ENCODE measurements at regions not wholly inside any gene's neighbourhood (a gene's known extent, or its start where the extent isn't known, plus 50 kb on each side); places are given as distances from the start of the nearest gene placed in this dataset.

GRCh38 chr1:5245348-5245747 is 590.9 kb downstream of the AJAP1 start:
- DNase-seq: no peak

DNA sequence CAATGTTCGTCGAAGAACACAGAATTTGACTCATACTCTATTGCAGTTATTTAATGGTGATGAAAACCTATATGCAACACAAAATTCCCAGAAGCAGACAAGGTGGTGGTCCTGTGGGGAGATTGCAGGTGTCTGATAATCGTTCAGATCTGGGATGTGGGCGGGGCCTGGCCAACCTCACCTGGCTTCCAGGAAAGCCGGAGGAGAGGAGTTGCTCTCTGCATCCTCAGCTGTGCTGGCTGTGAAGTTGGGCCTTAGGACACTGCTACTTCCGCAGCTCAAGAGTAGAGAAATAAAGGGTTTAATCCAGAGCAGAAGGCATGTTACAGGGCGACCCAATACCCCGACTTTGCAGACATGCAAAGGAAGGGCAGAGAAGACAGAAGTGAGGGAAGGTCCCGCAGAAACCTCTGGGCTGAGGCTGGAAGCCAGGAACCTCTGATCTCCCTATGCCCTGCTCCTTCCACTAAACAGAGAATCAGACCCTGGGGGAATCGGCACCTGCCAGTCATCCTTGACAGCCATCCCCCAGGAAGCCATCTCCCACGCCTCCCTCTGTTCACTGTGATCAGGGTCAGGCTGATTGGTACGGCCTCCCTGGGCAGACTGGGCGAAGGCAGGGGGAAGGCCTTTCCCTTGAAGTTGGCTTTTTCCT is 590.3 kb downstream of the AJAP1 start:
- no peak for DNase-seq

DNA sequence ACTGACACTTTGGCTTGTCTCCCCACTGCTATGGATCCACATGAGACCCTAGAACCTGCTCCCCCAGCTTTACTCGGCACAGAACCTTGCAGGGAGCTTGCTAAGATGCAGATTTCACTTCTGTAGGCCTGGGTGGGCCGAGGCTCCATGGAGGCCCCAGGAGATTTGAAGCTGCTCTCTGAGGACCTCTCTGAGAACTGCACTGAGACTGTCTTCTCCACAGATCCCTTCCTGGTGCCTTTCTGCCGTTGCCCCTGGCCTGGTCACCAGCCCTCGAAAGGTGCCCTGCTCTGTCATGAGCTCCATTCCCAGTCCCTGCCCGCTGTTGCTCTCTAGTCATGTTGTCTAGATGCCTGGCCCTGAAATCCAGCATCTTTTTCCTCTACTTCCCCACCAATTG is 588.4 kb downstream of the AJAP1 start:
- DNase-seq: no peak

DNA sequence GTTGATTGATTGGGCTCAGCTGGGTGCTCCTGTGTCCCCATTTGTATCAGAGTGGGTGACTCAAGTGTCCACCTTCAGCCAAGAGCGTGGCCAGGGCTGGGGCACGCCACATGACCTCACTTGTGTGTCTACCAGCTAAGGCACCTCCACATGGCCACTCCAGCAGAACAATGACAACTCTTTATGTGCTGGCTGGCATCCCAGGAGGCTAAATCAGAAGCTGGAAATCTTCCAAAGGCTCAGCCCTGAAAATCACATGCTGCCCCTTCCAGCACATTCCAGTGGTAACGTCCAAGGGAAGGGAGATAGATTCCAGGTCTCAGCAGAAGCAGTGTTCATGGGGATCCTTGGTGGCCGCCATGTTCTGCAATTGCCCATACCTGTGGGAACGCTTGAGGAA is 585.5 kb downstream of the AJAP1 start:
- no peak for DNase-seq

DNA sequence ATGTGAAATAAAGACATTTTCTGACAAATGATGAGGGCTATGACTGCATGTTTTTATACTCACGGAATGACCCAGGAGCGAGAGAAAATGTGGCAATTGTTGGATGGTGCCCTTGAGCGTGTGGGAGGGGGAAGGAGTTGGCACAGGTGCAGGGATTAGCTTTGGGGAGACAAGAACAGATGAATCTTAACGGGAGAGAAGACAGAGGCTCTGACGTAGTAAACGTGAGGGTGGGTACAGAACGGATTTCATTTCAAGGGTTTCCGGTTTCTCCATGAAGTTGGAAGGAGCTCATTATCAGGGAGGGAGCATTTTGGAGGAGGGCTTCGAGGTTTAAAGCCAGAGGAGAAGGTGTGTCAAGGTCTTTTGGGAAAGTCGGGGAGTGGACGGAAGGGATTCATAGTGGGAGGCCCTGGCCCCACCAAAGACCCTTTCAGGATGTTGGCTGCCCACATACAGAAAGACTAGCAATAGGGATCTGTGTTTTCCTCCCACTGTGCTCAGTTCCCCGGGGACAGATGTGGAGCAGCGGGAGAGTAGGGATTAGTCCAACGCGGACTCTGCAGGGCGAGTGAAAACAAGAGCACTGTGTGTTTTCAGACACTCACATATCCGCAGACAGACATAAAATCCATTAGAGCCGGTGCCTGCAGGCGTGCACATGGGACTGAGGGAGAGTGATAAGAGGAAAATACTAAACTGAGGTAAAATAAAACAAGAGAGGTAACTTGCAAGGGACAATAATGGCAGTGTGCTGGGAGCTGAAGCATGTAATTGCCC is 584.1 kb downstream of the AJAP1 start:
- DNase-seq: no peak

DNA sequence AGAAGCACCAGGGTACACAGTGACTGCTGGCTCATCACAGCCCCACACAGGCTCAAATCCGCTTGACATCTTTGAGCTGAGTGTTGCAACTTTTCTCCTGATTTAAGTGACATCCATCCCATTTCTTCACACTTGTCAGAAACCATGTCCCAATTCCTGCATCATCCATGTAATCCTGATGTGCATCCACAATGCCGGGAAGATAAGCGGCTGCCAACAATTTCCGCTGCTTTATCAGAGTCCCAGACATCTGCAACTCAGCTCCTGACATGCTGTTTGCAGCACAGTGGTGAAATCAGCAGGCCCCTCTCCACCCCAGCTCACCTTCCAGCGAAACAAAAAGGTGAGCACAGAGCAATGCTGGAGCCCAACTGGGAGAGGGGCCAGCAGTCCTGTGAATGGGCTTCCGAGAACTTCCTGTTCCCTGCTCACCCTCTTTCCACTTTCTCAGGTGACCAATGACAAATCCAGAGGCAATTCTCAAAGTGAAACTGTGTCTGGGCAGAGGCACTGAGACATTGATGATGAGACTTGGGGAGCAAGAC is 581.0 kb downstream of the AJAP1 start:
- DNase-seq: no peak

DNA sequence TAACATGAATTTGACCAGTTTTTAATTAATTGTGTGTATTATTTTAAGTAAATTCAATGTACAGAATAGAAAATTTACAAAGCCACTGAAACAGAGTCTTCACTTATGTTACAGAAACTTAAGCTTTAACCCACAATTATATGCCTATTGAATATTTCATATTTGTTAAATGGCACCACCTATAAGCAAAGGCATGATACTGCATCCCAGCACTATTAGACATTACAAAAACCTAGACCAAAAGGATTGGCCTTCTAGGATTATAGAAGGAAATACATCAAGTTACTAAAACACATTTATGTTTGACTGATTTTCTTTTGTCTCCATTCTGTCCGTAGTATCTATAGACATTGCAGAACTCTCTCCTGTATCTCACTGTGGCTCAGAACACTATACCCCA is 578.1 kb downstream of the AJAP1 start:
- DNase-seq: no peak

DNA sequence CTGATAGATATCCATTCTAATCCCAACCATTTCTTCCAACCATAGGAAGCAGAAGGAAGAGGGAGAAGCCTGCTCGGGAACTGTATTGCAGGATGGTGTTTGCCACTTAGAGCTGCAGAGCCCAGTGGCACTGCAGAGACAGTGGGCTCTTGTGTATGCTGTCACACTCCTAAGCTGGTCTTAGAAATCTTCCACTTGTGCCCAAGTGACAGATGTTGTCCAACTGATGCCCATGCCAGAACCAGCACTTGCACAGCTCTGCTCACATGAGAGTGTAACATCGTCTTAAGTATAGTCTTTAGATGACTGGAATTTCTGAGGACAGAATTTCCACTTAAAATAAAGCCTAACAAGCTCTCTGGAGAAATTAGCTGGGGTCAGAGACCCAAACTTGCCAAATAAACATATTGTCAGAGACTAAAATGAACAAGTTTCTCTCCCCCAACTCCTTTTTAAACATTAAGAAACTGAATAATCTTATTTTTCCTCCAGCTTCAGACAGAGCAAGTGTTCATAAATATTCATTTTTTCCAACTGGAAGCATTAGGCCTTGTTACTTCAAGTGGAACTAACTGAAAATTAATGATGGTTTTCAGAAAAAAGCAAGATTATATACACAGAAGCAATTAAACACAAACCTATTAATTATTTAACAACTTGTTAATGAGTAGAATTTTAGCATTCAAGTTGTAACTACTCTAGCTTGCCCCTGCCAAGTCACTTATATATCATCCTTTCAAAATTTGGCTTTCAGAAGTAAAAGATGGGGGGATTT is 577.3 kb downstream of the AJAP1 start:
- no peak for DNase-seq

DNA sequence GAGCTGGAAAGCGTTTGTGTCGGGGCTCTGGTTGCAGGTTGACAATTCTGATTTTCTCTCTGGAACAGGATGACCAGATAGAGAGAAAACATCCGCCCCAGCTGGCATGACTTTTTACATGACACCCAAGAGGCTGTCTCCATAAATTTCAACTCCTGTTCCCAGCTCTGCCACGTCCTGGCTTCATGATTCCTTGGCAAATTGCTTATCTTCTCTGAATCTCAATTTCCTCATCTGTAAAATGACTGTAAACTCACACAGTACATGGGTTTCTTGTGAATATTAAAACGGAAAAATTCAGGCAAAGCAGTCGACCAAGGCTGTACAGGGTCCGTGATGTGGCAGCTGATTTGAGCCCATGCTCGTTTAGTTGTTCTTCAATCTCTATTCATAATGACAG is 572.7 kb downstream of the AJAP1 start:
- DNase-seq: no peak

- no peak for DNase-seq
Observed at GRCh38 chr1:5225707-5226704, 571.6 kb downstream of the AJAP1 start.

DNA sequence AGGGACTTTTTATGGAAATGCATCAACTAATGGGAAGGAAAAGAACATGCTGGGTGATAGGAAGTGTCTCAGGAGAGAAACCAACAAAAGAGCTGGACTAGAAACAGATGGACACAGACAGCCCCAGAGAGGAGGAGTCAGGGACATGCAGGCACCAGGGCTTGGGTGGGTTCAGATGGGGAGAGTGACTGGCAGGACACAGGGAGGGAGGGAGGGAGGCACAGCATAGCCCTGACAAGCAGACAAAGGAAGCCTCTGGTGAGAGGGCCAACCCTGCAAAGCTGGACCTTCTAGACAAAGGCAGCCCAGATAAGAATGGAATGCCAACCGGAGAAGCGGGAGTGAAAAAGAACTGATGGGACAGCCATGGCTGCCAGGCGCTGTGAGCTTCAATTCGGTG is 568.8 kb downstream of the AJAP1 start:
- no peak for DNase-seq

DNA sequence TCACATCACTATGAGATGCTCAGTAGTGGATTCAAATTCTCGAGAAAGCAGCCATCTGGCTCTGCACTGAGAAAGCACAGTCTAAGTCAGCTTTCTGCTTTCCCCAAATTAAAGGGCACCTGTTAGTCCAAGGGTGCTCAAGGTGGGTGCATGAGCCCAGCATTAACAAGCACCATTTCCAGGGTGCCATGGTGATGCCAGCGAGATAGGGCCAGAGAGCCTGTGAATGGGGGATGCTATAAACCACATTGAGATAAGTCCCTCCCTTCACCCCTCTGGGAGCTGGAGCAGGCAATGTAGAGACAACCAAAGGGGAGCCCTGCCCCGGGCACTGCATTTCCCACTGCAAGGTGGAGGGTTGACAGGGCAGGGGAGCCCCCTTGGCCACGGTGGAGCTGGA is 568.2 kb downstream of the AJAP1 start:
- no peak for DNase-seq

DNA sequence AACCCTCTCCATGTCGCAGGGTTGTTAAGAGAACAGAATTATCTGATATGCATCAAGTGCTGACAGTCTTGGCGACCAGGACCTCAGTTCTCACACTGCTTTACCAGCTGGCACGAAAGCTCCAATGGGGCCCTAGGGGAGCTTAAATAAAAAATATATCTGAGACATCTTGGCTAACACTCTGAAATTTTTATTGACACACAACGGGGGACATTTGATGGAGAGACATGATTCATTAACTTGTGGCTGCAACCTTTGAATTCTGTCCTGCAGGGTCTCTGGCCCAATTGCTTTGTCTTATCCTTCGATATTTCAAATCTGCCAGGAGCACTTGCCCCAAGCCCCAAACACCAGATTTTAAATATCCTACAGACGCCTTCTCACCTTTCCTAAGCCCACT is 567.0 kb downstream of the AJAP1 start:
- no peak for DNase-seq

DNA sequence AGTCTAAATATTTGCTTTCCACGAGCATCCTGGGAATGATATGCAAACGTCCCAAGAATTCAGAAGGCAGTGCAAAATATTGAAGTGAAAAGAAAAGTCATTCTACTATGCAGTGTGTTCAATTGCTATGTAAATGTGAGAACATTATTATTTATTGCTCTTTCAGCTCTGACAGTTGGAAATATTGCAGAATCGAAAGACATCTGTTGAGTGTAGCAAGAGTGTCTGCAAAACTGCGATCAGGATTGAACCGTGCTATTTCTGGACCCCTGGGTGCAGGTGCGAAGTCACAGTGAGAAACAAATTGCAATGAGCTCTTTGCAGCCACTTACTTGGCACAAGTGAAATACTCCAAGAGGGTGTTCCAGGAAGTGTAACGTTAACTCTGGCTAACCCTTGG is 566.4 kb downstream of the AJAP1 start:
- DNase-seq: no peak

- DNase-seq: no peak
Observed at GRCh38 chr1:5220421-5220820, 566.0 kb downstream of the AJAP1 start.

DNA sequence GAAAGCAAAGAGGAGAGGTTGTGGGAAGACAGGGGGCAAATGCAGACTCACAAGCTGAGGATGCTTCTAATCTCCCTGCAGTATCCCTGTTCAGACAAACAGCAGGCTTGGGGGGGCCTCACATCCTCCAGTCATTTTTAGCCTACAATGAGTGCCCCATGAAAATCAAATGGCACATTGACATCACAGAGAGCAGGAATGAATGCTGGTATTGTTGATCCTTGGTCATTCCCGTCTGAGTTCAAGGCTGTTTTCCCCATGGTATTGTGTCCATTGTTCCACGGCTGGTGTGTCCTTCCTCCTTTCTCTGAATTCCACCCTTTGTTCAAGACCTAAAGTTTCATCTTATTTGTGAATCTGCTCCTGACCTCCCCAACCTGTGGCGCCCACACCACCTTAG is 545.6 kb downstream of the AJAP1 start:
- DNase-seq: no peak

- DNase-seq: no peak
Observed at GRCh38 chr1:5198328-5198727, 543.9 kb downstream of the AJAP1 start.

GRCh38 chr1:5191470-5191869 is 537.1 kb downstream of the AJAP1 start:
- DNase-seq: no peak

GRCh38 chr1:5189384-5189783 is 535.0 kb downstream of the AJAP1 start:
- no peak for DNase-seq

- DNase-seq: no peak
Observed at GRCh38 chr1:5165762-5166161, 511.4 kb downstream of the AJAP1 start.

GRCh38 chr1:5164158-5164557 is 509.7 kb downstream of the AJAP1 start:
- peak; percentile 8 for DNase-seq

- no peak for DNase-seq
Observed at GRCh38 chr1:5161372-5161771, 507.0 kb downstream of the AJAP1 start.

Measured in stimulated activated CD4-positive, alpha-beta T cell treated with anti-CD3 and anti-CD28 coated beads, Interleukin-4, amount 100 ng/mL, for 24 hours (primary cell).